ENCODE measurements at regions not wholly inside any gene's neighbourhood (a gene's known extent, or its start where the extent isn't known, plus 50 kb on each side); places are given as distances from the start of the nearest gene placed in this dataset.

- H3K4me3 Mint-ChIP-seq: no peak overlapping the region
- no peak for DNase-seq (ENCODE audit: extremely low spot score, unreplicated experiment)
- no peak overlapping the region for H3K27ac Mint-ChIP-seq
- H3K9me3 Mint-ChIP-seq: no peaks in the 10 kb centered on the region
- no peaks in the 10 kb centered on the region for H3K36me3 Mint-ChIP-seq
- TF ChIP-seq CTCF (conservative IDR thresholded peaks at IDR 0.05): no peak
- H3K4me1 Mint-ChIP-seq (ENCODE audit: unreplicated experiment): no peaks in the 10 kb centered on the region
- H3K27me3 Mint-ChIP-seq: no peaks in the 10 kb centered on the region
Observed at GRCh38 chr1:103424650-103425049, 100.8 kb upstream of the RNPC3 start.

- no peaks in the 10 kb centered on the region for H3K9me3 Mint-ChIP-seq
- TF ChIP-seq CTCF (conservative IDR thresholded peaks at IDR 0.05): no peak
- no peaks in the 10 kb centered on the region for H3K36me3 Mint-ChIP-seq
- no peaks in the 10 kb centered on the region for H3K27me3 Mint-ChIP-seq
- no peak overlapping the region for H3K27ac Mint-ChIP-seq
- H3K4me1 Mint-ChIP-seq (ENCODE audit: unreplicated experiment): no peaks in the 10 kb centered on the region
- DNase-seq (ENCODE audit: extremely low spot score, unreplicated experiment): no peak
- no peak overlapping the region for H3K4me3 Mint-ChIP-seq
Observed at GRCh38 chr1:103416681-103417286, 108.7 kb upstream of the RNPC3 start.

- Mint-ChIP-seq H3K36me3 (no peaks in the 10 kb centered on the region), H3K4me3 (no peak overlapping the region), H3K9me3 (no peaks in the 10 kb centered on the region), H3K4me1 (ENCODE audit: unreplicated experiment) (no peaks in the 10 kb centered on the region), H3K27me3 (no peaks in the 10 kb centered on the region), H3K27ac (no peak overlapping the region)
- TF ChIP-seq CTCF (conservative IDR thresholded peaks at IDR 0.05): no peak
- no peak for DNase-seq (ENCODE audit: extremely low spot score, unreplicated experiment)
Observed at GRCh38 chr1:103387898-103388297, 137.6 kb upstream of the RNPC3 start.

- no peak for TF ChIP-seq CTCF (conservative IDR thresholded peaks at IDR 0.05)
- no peak overlapping the region for H3K4me3 Mint-ChIP-seq
- no peak for DNase-seq (ENCODE audit: extremely low spot score, unreplicated experiment)
- no peaks in the 10 kb centered on the region for H3K36me3 Mint-ChIP-seq
- H3K9me3 Mint-ChIP-seq: no peaks in the 10 kb centered on the region
- H3K27me3 Mint-ChIP-seq: no peaks in the 10 kb centered on the region
- no peaks in the 10 kb centered on the region for H3K4me1 Mint-ChIP-seq (ENCODE audit: unreplicated experiment)
- no peak overlapping the region for H3K27ac Mint-ChIP-seq
Observed at GRCh38 chr1:103373991-103374390, 151.5 kb upstream of the RNPC3 start.

GRCh38 chr1:103372866-103373265 is 152.6 kb upstream of the RNPC3 start:
- no peak overlapping the region for H3K4me3 Mint-ChIP-seq
- no peak overlapping the region for H3K27ac Mint-ChIP-seq
- no peak for TF ChIP-seq CTCF (conservative IDR thresholded peaks at IDR 0.05)
- DNase-seq (ENCODE audit: extremely low spot score, unreplicated experiment): no peak
- no peaks in the 10 kb centered on the region for H3K36me3 Mint-ChIP-seq
- H3K9me3 Mint-ChIP-seq: no peaks in the 10 kb centered on the region
- H3K27me3 Mint-ChIP-seq: no peaks in the 10 kb centered on the region
- H3K4me1 Mint-ChIP-seq (ENCODE audit: unreplicated experiment): no peaks in the 10 kb centered on the region

- no peak for TF ChIP-seq CTCF (conservative IDR thresholded peaks at IDR 0.05)
- Mint-ChIP-seq H3K4me3 (no peak overlapping the region), H3K27me3 (no peaks in the 10 kb centered on the region), H3K9me3 (peaks cover under 1% of the 10 kb centered on the region), H3K27ac (no peak overlapping the region), H3K36me3 (no peaks in the 10 kb centered on the region), H3K4me1 (ENCODE audit: unreplicated experiment) (no peaks in the 10 kb centered on the region)
- no peak for DNase-seq (ENCODE audit: extremely low spot score, unreplicated experiment)
Observed at GRCh38 chr1:103371234-103371633, 154.3 kb upstream of the RNPC3 start.
